T-helper 2 cell treated with Interferon-gamma antibody and Interleukin-4, amounts not matched to agents 100 ng/mL and 5 ng/mL, for 36 hours (primary cell): ENCODE measurements at regions not wholly inside any gene's neighbourhood (a gene's known extent, or its start where the extent isn't known, plus 50 kb on each side); places are given as distances from the start of the nearest gene placed in this dataset.
"Not testable (repeated sequence)": the region's sequence is repeated elsewhere in the genome, so short reads cannot be mapped to it uniquely, and the experiment has no call there.

ENCODE experiments used
- intact Hi-C: fragments of 100-400 bp; cut with micrococcal nuclease; formaldehyde crosslinking; loops from one replicate; pipeline ENCODE4 v1.15.1; 2023

GRCh38 chr5:163260471-163260870 is 176.9 kb upstream of the CCNG1 start:
- intact Hi-C loops = no loop called here

- intact Hi-C loops = no loop called here
Measured at GRCh38 chr5:163260961-163261360, 176.4 kb upstream of the CCNG1 start.

GRCh38 chr5:163261647-163262269 is 175.6 kb upstream of the CCNG1 start:
- intact Hi-C loops = no loop called here

- intact Hi-C loops = not testable (repeated sequence)
Measured at GRCh38 chr5:163266249-163266648, 171.1 kb upstream of the CCNG1 start.

GRCh38 chr5:163269624-163270023 is 167.8 kb upstream of the CCNG1 start:
- intact Hi-C loops = no loop called here

GRCh38 chr5:163276466-163276865 is 160.9 kb upstream of the CCNG1 start:
- intact Hi-C loops = no loop called here

- intact Hi-C loops = not testable (repeated sequence)
Measured at GRCh38 chr5:163280897-163281296, 156.5 kb upstream of the CCNG1 start.

GRCh38 chr5:163281512-163281911 is 155.9 kb upstream of the CCNG1 start:
- intact Hi-C loops = no loop called here

GRCh38 chr5:163293836-163294235 is 143.6 kb upstream of the CCNG1 start:
- intact Hi-C loops = no loop called here

- intact Hi-C loops = no loop called here
Measured at GRCh38 chr5:163303718-163304117, 133.7 kb upstream of the CCNG1 start.

- intact Hi-C loops = loop anchor here (1.0 to 2.0 kb wide), 2 partner anchors 41 to 103 kb away; no protein-coding TSS in a partner anchor
Measured at GRCh38 chr5:163305655-163306054, 131.7 kb upstream of the CCNG1 start.

GRCh38 chr5:163306421-163306820 is 131.0 kb upstream of the CCNG1 start:
- intact Hi-C loops = loop anchor here (1.0 to 2.0 kb wide), 2 partner anchors 40 to 102 kb away; no protein-coding TSS in a partner anchor

- intact Hi-C loops = loop anchor here (5.0 kb wide), 1 partner anchor 197 kb away; the partner anchor contains the start of gene MAT2B
Measured at GRCh38 chr5:163309914-163310313, 127.5 kb upstream of the CCNG1 start.

GRCh38 chr5:163310997-163311396 is 126.4 kb upstream of the CCNG1 start:
- intact Hi-C loops = loop anchor here (5.0 kb wide), 1 partner anchor 196 kb away; the partner anchor contains the start of gene MAT2B

- intact Hi-C loops = loop anchor here (5.0 kb wide), 1 partner anchor 195 kb away; the partner anchor contains the start of gene MAT2B
Measured at GRCh38 chr5:163312598-163312997, 124.8 kb upstream of the CCNG1 start.

GRCh38 chr5:163313049-163313448 is 124.3 kb upstream of the CCNG1 start:
- intact Hi-C loops = loop anchor here (5.0 kb wide), 1 partner anchor 194 kb away; the partner anchor contains the start of gene MAT2B

- intact Hi-C loops = not testable (repeated sequence)
Measured at GRCh38 chr5:163316374-163316773, 121.0 kb upstream of the CCNG1 start.

GRCh38 chr5:163318707-163319106 is 118.7 kb upstream of the CCNG1 start:
- intact Hi-C loops = no loop called here

- intact Hi-C loops = no loop called here
Measured at GRCh38 chr5:163321511-163321910, 115.9 kb upstream of the CCNG1 start.

- intact Hi-C loops = no loop called here
Measured at GRCh38 chr5:163330723-163331668, 106.4 kb upstream of the CCNG1 start.

GRCh38 chr5:163336074-163336473 is 101.3 kb upstream of the CCNG1 start:
- intact Hi-C loops = not testable (repeated sequence)

- intact Hi-C loops = no loop called here
Measured at GRCh38 chr5:163339148-163339547, 98.2 kb upstream of the CCNG1 start.
